DMS153 treated with DMSO at 0.1 percent for 48 hours (cell line): ENCODE measurements at regions not wholly inside any gene's neighbourhood (a gene's known extent, or its start where the extent isn't known, plus 50 kb on each side); places are given as distances from the start of the nearest gene placed in this dataset.

Experiments
- DNase-seq: peaks from one replicate; lab custom pipeline; 2025; ENCODE audit not compliant: unreplicated experiment; lab: John Stamatoyannopoulos, UW

GRCh38 chr21:41689289-41689583 is 77.6 kb downstream of the RIPK4 start:
- no peak for DNase-seq

GRCh38 chr21:41687633-41688032 is 79.2 kb downstream of the RIPK4 start:
- no peak for DNase-seq

- no peak for DNase-seq
Measured at GRCh38 chr21:41686664-41687063, 80.2 kb downstream of the RIPK4 start.

GRCh38 chr21:41685511-41686149 is 81.2 kb downstream of the RIPK4 start:
- no peak for DNase-seq

- no peak for DNase-seq
Measured at GRCh38 chr21:41684381-41685245, 82.2 kb downstream of the RIPK4 start.

GRCh38 chr21:41683815-41684214 is 83.0 kb downstream of the RIPK4 start:
- no peak for DNase-seq

GRCh38 chr21:41682719-41683179 is 84.1 kb downstream of the RIPK4 start:
- no peak for DNase-seq

- no peak for DNase-seq
Measured at GRCh38 chr21:41681939-41682718, 84.7 kb downstream of the RIPK4 start.

GRCh38 chr21:41681348-41681801 is 85.5 kb downstream of the RIPK4 start:
- DNase-seq = no peak

- peak; percentile 9 for DNase-seq
Measured at GRCh38 chr21:41680444-41681347, 86.2 kb downstream of the RIPK4 start.

GRCh38 chr21:41678924-41679318 is 87.9 kb downstream of the RIPK4 start:
- DNase-seq = peak; percentile 86

GRCh38 chr21:41678016-41678923 is 88.6 kb downstream of the RIPK4 start:
- peak; percentile 89 for DNase-seq

- peak; percentile 84 for DNase-seq
Measured at GRCh38 chr21:41677671-41678015, 89.2 kb downstream of the RIPK4 start.

- DNase-seq = no peak
Measured at GRCh38 chr21:41676198-41676597, 90.7 kb downstream of the RIPK4 start.

- DNase-seq = no peak
Measured at GRCh38 chr21:41675574-41675973, 91.3 kb downstream of the RIPK4 start.

GRCh38 chr21:41674402-41674801 is 92.5 kb downstream of the RIPK4 start:
- no peak for DNase-seq

- DNase-seq = no peak
Measured at GRCh38 chr21:41673596-41674335, 93.1 kb downstream of the RIPK4 start.

GRCh38 chr21:41673071-41673470 is 93.8 kb downstream of the RIPK4 start:
- no peak for DNase-seq

- no peak for DNase-seq
Measured at GRCh38 chr21:41672543-41672915, 94.3 kb downstream of the RIPK4 start.
